Inflammatory macrophage treated with lipopolysaccharide for 4 hours (primary cell): ENCODE measurements at regions not wholly inside any gene's neighbourhood (a gene's known extent, or its start where the extent isn't known, plus 50 kb on each side); places are given as distances from the start of the nearest gene placed in this dataset.

Source experiments
- DNase-seq: peaks from one replicate; pipeline ENCODE4 v3.0.0-alpha.2; 2020

DNA sequence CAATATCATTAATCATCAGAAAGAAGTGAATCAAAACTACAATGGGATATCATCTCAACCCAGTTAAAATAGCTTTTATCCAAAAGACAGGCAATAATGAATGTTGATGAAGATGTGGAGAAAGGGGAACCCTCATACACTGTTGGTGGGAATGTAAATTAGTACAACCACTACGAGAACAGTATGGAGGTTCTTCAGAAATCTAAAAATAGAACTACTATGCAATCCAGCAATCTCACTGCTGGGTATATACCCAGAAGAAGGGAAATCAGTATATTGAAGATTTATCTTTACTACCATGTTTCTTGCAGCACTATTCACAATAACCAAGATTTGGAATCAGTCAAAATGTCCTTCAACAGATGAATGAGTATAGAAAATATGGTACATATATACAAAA is 189.8 kb downstream of the HHIPL2 start:
- DNase-seq = no peak

GRCh38 chr1:222357252-222357651 is 190.7 kb downstream of the HHIPL2 start:
- no peak for DNase-seq

DNA sequence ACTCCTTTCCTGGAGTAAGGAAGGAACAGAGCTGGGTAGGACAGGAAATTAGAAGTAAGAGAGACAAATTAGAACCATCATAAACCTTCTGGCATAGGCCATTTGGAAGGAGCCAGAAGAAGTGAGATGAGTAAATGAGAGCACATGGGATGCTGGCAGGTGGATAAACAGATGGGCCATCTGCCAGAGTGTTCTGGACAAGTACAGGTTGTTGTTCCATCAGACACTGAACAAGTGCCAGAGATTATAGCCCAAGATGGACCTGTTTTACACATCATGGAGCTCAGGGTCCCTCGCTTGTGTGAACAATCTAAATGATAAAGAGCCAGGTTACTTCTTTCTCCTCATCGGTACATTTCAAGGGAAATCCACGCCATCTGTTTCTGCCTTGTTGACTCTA is 200.3 kb downstream of the HHIPL2 start:
- no peak for DNase-seq

- no peak for DNase-seq
Measured at GRCh38 chr1:222346955-222347354, 200.9 kb downstream of the HHIPL2 start.

DNA sequence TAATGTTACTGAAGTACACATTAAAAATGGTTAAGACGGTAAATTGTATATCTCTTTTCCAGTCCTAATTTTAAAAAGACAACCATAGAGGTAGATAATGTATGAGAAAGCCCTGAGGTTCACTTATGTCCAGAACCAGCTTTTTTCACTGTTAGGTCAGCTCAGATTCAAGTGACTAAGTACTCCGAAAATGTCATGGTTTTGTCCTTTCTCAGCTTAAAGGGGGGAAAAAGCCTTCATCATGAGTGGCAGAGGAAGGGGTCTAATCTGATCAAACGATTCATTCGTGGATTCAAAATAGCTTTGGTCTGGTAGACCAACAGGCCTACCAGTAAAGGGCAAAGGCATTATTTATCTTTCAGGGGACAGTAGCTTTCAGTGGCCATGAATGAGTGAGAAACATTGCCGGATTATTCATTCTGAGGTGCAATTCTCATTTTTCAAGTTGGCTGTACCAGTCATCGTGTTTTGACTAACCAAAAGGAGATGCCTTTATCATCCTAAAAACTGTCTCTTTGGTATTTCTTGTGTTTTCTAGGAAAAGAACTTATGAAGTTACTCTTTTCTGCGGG is 208.4 kb downstream of the HHIPL2 start:
- no peak for DNase-seq

DNA sequence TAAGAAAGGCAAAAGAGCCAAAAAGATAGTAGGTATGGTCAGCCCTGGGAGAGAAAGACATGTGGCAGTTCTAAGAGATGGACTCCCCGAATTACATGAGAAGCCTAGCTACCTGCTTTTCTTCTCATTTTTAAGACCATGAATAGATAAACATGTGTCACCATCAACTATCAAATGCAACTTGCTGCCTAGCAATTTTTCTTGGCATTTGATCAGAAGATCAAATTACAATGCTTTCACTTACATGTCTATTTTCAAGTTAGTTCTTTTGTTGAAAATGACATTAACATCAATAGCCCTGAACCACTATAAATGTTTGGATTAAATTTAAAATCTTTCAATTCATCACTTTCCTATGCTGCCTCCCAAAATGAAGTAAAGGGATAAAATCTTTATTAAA is 212.3 kb downstream of the HHIPL2 start:
- DNase-seq = no peak

GRCh38 chr1:222334026-222334680 is 213.8 kb downstream of the HHIPL2 start:
- DNase-seq = no peak

DNA sequence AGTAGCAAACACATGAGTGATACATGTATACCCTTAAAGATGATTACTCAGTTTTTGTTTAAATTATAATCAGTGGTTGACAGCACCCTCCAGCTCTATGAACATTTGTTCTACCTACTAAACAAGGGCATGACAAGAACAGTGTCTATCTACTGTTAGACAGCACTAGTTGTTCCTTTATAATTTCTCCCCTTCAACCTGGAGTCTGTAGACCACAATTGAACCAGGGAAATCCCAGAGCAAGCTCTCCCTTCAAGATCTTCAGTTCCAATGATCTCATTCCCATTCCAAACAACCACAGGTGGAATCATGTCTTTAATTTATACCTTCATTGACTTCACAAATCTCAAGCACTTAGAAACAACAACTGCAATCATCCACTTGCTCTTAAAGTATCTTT is 216.1 kb downstream of the HHIPL2 start:
- no peak for DNase-seq

- DNase-seq = no peak
Measured at GRCh38 chr1:222331340-222331739, 216.6 kb downstream of the HHIPL2 start.

- no peak for DNase-seq
Measured at GRCh38 chr1:222329493-222330045, 218.3 kb downstream of the HHIPL2 start.

- no peak for DNase-seq
Measured at GRCh38 chr1:222326710-222327036, 221.2 kb downstream of the HHIPL2 start.

DNA sequence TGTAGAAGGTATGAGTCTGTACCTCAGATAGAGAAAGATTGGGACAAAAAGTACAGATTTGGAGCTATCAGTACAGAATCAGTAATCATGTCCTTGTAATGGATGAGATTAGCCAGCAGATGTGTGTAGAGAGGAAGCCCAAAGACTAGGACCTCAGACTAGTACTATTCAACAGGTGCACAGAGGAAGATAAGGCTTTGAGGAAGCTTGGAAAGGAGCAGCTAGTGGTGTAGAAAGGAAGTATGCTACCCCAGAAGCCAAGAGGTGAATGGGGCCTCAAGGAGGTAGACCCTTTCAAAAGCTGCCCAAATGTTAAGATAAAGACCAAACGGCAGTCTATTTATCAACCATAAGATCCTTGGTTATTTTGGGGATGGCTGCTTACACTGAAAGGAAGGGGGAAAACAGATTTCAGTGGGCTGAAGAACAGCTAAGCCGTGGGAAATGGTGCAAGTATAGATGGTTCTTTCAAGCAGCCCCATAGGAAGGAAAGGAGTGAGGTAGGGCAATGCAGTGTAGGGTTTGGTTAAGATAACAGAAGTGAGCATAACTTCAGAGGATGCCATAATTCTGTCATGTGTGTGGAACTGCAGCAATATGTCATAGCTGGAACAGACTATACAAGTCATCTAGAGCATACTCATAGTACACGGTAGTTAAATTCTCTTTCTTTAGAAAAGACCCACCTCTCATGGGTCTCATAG is 221.7 kb downstream of the HHIPL2 start:
- no peak for DNase-seq

DNA sequence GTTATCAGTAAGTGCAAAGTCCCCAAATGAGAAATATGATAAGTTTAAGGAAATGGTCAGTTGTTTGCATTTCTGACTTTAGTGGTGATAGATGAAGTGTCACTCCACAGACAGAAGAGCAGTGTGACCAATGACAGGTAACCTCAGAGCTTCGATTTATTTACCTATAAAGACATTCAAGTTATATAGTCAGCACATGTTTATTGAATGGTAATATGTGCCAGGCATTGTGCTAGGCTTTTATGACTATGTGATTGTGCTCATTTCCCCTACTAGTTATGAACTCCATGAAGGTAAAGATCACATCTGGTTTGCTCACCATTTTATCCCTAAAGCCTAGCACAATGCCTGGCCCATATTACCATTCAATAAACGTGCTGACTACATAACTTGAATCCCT is 222.4 kb downstream of the HHIPL2 start:
- no peak for DNase-seq

GRCh38 chr1:222314839-222315238 is 233.1 kb downstream of the HHIPL2 start:
- DNase-seq = peak; percentile 18

DNA sequence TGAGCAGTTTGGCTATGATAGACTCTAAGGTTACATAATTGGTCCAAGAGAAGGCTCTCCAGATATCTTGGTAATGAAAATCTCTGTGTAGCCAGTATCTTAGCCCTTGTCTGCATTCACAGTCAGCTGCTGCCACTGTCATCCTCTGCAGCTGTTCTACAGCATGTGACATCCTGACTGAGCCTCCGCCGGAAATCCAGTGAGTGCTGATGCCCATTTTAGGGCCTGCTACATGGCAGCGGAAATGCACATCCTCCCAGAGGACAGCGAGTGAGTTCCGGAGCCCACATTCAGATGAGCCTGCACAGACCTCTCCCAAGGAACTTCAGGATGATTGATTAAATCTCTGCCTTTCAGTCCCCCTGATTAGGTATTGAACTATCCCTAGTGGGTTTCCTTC is 237.1 kb downstream of the HHIPL2 start:
- no peak for DNase-seq

DNA sequence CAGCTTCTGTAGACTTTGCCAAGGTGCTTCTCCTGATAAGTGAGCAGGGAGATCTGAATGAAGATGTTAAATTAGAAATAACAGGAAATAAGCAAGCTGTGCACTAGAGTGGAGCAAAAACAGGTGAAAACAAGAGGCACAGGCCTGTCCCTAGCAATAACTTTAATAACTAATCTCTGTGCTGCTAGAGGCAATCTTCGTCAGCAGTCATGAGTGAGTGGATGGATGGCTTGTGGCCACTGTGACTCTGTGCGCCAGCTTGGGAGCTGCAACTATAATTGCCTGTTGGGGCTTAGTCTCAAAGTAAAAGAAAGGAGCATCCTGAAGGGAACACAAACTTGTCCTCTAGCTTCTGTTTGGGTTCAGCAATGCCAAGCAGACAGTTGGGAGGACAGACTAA is 240.3 kb downstream of the HHIPL2 start:
- DNase-seq = no peak

GRCh38 chr1:222306512-222306911 is 241.4 kb downstream of the HHIPL2 start:
- no peak for DNase-seq

- no peak for DNase-seq
Measured at GRCh38 chr1:222306011-222306410, 241.9 kb downstream of the HHIPL2 start.

GRCh38 chr1:222301652-222302051 is 246.3 kb downstream of the HHIPL2 start:
- DNase-seq = no peak

GRCh38 chr1:222299524-222299923 is 248.4 kb downstream of the HHIPL2 start:
- peak; percentile 10 for DNase-seq

DNA sequence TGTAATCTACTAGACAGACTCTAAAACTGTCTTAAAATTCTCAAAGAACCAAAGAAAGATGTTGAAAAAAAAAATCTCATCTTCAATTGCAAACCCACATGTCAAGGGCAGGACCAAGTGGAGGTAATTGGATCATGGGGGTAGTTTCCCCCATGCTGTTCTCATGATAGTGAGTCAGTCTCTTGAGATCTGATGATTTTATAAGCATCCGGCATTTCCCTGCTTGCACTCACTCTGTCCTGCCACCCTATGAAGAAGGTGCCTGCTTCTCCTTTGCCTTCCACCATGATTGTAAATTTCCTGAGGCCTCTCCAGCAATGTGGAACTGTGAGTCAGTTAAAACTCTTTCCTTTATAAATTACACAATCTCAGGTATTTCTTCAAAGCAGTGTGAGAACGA is 257.0 kb downstream of the HHIPL2 start:
- DNase-seq = peak; percentile 31

- peak; percentile 77 for DNase-seq
Measured at GRCh38 chr1:222288053-222288452, 259.9 kb downstream of the HHIPL2 start.

GRCh38 chr1:222286011-222286410 is 261.9 kb downstream of the HHIPL2 start:
- DNase-seq = no peak

DNA sequence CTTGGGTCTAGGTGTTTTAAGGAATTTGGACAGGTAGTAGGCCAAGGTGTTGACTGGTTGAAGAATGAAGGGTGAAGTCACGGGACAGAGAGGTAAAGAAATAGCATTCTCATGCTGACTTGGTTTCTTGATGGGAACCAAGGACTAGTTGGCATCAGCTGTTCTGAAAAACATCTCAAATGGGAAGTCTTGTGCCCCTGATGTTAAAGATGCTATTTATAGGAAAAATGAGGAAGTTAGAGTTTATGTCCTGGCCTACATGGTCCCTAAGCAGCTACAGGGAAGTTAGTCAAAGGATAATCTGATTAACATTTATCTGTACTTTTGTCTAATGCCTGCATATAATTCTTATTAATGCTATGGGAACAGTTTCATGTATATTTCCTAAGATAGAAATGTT is 262.4 kb downstream of the HHIPL2 start:
- peak; percentile 45 for DNase-seq
